Body of pancreas (tissue), 4 donors: ENCODE measurements at regions not wholly inside any gene's neighbourhood (a gene's known extent, or its start where the extent isn't known, plus 50 kb on each side); places are given as distances from the start of the nearest gene placed in this dataset.
A peak's percentile ranks its signal among the peaks of the same experiment; 100 is the strongest.

Experiments used
- ATAC-seq: fragments of 150-250 bp; one replicate; pipeline ENCODE4 v1.9.1; 2016
- DNase-seq, 4 donors: peaks; one replicate each; pipeline ENCODE4 v3.0.0-alpha.2; 2019
- H3K27ac ChIP-seq, 4 donors: fragments of 200-600 bp; sonication (generic); 1 replicate in 3 of 4; 2 replicates in 1 of 4; pipeline versions ENCODE4 v1.5.1 to v1.6.1; 2016 to 2019; ENCODE audit warnings: mild to moderate bottlenecking in 1 of 4, mixed read lengths in 1 of 4, moderate library complexity in 1 of 4
- H3K27me3 ChIP-seq, 2 donors: fragments of 200-600 bp; sonication (generic); one replicate each; pipeline ENCODE4 v1.6.0; 2016; ENCODE audit warnings: mild to moderate bottlenecking in 1 of 2
- H3K36me3 ChIP-seq, 2 donors: fragments of 200-600 bp; sonication (generic); replicated peaks in 1 of 2; 2 replicates each; pipeline ENCODE4 v1.5.1; 2016; ENCODE audit warnings: low read depth in 2 of 2; ENCODE audit not compliant: insufficient read depth in 1 of 2
- H3K4me1 ChIP-seq: fragments of 200-600 bp; sonication (generic); one replicate; pipeline ENCODE4 v1.6.0; 2016
- H3K4me3 ChIP-seq, 2 donors: fragments of 200-600 bp; sonication (generic); 1 replicate in 1 of 2; 2 replicates in 1 of 2; pipeline ENCODE4 v1.5.1; 2016 to 2019
- H3K9me3 ChIP-seq, 3 donors: fragments of 200-600 bp; sonication (generic); 1 replicate in 2 of 3; 2 replicates in 1 of 3; pipeline ENCODE4 v1.5.1; 2016
- POLR2A ChIP-seq, 3 donors: fragments of 450-650 bp; IDR thresholded peaks; one replicate each; pipeline ENCODE4 v1.6.1; 2016; ENCODE audit warnings: antibody characterized with exemption in 3 of 3, mild to moderate bottlenecking in 2 of 3
- WGBS, 2 donors: methylation state at CpG; one replicate each; pipeline ENCODE4 v1.1.5; 2017; 5-methylcytosine and 5-hydroxymethylcytosine counted together
- intact Hi-C: fragments of 100-400 bp; cut with DNase I; formaldehyde crosslinking; loops from one replicate; pipeline ENCODE4 v1.15.1; 2023
- TF ChIP-seq, protein P1 (sequence below), 7 experiments: fragments of 450-650 bp in 4 of 7; fragments of 200-600 bp in 3 of 7; sonication (generic) in 3 of 7; IDR thresholded peaks; one replicate each; pipeline ENCODE4 v1.5.1; 2016 to 2019; ENCODE audit warnings: antibody characterized with exemption in 7 of 7

DNA sequence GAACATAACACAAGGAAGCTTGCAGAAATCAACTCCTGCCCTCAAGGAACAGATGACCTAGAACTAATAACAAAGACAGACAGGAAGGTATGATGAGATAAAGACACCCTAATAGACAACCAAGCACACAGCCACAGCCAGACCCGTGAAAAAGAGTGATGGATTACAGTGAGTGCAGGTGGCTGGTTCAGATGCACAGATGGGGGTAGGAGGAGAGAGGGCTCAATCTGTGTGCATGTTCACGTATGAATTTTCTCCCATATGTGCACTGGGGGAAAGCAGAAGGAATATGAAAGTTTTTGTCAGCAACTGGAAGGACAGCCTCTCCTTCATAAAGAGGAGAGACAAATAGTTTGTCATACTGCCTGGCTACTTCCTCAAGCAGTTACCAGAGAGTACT is 367.1 kb downstream of the PBX1 start:
- ATAC-seq (no peak), DNase-seq (no peak)
- WGBS, 2 donors = 40 to 42% methylated on average over 2 of the region's 2 CpGs
- Histone ChIP-seq H3K9me3 (no peaks in the 10 kb centered on the region), H3K4me1 (no peaks in the 10 kb centered on the region), H3K27me3 (no peaks in the 10 kb centered on the region), H3K36me3 (no peaks in the 10 kb centered on the region), H3K27ac (no peak overlapping the region), H3K4me3 (no peak overlapping the region)
- intact Hi-C loops = no loop called here
- no peak for TF ChIP-seq POLR2A (IDR thresholded peaks at IDR 0.05)
- TF ChIP-seq, protein P1, sequence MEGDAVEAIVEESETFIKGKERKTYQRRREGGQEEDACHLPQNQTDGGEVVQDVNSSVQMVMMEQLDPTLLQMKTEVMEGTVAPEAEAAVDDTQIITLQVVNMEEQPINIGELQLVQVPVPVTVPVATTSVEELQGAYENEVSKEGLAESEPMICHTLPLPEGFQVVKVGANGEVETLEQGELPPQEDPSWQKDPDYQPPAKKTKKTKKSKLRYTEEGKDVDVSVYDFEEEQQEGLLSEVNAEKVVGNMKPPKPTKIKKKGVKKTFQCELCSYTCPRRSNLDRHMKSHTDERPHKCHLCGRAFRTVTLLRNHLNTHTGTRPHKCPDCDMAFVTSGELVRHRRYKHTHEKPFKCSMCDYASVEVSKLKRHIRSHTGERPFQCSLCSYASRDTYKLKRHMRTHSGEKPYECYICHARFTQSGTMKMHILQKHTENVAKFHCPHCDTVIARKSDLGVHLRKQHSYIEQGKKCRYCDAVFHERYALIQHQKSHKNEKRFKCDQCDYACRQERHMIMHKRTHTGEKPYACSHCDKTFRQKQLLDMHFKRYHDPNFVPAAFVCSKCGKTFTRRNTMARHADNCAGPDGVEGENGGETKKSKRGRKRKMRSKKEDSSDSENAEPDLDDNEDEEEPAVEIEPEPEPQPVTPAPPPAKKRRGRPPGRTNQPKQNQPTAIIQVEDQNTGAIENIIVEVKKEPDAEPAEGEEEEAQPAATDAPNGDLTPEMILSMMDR (IDR thresholded peaks at IDR 0.05) = no peak

DNA sequence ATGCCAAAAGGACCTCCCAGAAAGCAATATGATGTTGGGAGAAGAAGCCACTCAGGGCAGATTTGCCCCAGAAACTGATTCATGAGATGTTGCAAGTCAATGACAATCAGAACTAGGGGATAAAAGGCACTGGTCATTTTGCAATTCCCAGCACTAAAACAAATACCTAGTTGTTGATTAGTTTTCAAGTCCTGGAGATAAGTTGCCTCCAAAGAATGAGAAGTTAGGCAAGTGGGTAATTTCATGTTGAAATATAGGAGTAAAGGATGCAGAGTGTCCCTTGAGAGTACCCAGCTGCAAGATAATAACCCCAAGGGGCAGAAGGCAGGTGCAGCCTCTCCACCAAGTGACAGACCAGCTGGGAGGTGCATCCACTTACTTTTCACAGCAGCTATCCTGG is 363.6 kb downstream of the PBX1 start:
- no peaks in the 10 kb centered on the region for H3K36me3 ChIP-seq
- no peaks in the 10 kb centered on the region for H3K27me3 ChIP-seq
- DNase-seq (no peak), ATAC-seq (no peak)
- intact Hi-C loops = no loop called here
- no peak overlapping the region for H3K27ac ChIP-seq
- TF ChIP-seq, protein P1 (IDR thresholded peaks at IDR 0.05) = no peak
- TF ChIP-seq POLR2A (IDR thresholded peaks at IDR 0.05) = no peak
- H3K4me1 ChIP-seq = no peaks in the 10 kb centered on the region
- H3K4me3 ChIP-seq = no peak overlapping the region
- H3K9me3 ChIP-seq = no peaks in the 10 kb centered on the region

DNA sequence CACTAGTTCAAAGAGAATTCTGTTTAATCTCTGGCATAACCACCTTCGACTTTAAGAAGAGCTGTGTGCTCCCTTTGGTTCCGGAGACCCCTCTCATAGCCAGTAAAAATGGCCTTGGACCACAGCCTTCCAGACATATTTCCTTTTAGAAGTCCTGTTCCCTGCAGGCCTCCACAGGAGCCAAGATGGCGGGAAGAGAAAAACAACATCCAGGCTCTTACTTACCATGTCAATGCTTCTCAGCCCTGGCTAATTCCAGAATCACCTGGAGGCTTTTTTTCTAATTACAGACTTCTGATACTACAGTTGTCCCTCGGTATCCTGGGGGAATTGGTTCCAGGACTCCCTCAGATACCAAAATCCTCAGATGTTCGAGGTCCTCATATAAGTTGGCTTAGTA is 362.5 kb downstream of the PBX1 start:
- intact Hi-C loops = no loop called here
- Histone ChIP-seq H3K9me3 (no peaks in the 10 kb centered on the region), H3K27me3 (no peaks in the 10 kb centered on the region), H3K36me3 (no peaks in the 10 kb centered on the region), H3K4me3 (no peak overlapping the region), H3K4me1 (no peaks in the 10 kb centered on the region), H3K27ac (no peak overlapping the region)
- DNase-seq (no peak), ATAC-seq (no peak)
- 65 to 76% methylated on average over 5 of the region's 5 CpGs for WGBS, 2 donors
- no peak for TF ChIP-seq POLR2A (IDR thresholded peaks at IDR 0.05)
- TF ChIP-seq, protein P1 (IDR thresholded peaks at IDR 0.05) = no peak

DNA sequence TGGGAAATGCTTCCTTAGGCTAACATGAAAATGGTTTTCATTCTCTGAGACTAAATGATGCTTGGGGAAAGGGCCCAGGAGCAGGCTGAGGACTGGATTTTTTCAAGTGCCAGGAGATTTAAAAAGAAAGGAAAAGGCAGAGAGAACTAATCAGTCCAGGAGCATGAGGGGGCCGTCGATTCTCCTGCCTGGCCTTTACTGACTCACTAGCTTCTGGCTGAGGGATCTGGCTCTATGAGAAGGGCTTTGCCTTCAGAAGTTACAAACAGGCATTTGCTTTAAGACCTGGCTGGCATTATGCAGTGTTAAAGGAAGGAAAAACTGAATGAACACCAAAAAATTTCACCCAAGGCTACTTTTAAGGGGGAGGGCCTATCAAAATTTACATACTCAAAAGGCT is 359.2 kb downstream of the PBX1 start:
- Histone ChIP-seq H3K27me3 (no peaks in the 10 kb centered on the region), H3K36me3 (no peaks in the 10 kb centered on the region), H3K27ac (no peak overlapping the region), H3K4me3 (no peak overlapping the region), H3K4me1 (no peaks in the 10 kb centered on the region), H3K9me3 (no peaks in the 10 kb centered on the region)
- 78% methylated on average over 2 of the region's 2 CpGs for WGBS, 2 donors
- intact Hi-C loops = no loop called here
- DNase-seq (no peak), ATAC-seq (no peak)
- no peak for TF ChIP-seq POLR2A (IDR thresholded peaks at IDR 0.05)
- TF ChIP-seq, protein P1 (IDR thresholded peaks at IDR 0.05) = no peak

DNA sequence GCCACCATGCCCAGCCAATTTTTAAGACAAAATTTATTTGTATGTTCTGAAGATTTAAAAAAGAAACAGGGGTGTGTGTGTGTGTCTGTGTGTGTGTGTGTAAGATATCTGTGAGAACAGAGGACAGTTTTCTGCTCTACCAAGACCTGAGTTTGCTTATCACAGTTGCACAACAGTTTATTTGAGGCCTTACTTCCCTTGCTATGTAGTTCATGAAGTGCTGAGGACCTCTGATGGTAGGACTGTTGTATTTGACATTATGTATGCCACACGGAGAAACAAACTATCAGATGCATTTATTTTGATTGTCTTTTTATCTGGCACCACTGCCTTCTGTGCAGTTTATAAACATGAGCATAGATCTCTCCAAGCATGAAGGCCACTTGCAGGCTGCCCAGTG is 355.2 kb downstream of the PBX1 start:
- peak in 1 of 4 donors; percentile 38 for DNase-seq
- Histone ChIP-seq H3K4me1 (no peaks in the 10 kb centered on the region), H3K36me3 (no peaks in the 10 kb centered on the region), H3K27ac (no peak overlapping the region), H3K27me3 (no peaks in the 10 kb centered on the region), H3K4me3 (no peak overlapping the region), H3K9me3 (no peaks in the 10 kb centered on the region)
- 4 to 8% methylated on average over 1 of the region's 1 CpG for WGBS, 2 donors
- peak; percentile 74 for ATAC-seq
- TF ChIP-seq, protein P1 (IDR thresholded peaks at IDR 0.05) = peak in 6 of 7 experiments; percentile 14 to 82 (median 65)
- no peak for TF ChIP-seq POLR2A (IDR thresholded peaks at IDR 0.05)
- intact Hi-C loops = no loop called here
